ENCODE measurements at regions not wholly inside any gene's neighbourhood (a gene's known extent, or its start where the extent isn't known, plus 50 kb on each side); places are given as distances from the start of the nearest gene placed in this dataset.

DNA sequence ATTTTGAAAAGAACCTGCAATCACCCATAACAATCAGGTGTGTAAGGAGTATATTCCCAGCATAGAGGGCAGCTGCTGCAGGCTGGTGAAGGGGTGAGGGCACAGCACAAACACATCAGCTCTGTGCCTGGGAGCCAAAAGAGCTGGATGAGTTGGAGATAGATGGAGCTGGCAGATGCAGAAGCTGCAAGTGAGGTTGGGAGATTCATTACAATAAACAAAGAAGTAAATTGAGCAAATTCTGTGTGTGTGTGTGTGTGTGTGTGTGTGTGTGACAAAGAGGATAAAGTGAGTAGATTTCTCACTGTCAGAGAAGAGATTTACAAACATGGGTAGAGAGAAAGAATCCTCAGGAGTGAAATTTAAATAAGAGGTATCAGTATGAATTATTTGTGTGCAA, 994.7 kb downstream of the EPHA3 start:
- TF ChIP-seq BACH1 (tag; IDR thresholded peaks at IDR 0.05) (no peak), YY1 (IDR thresholded peaks at IDR 0.05; ENCODE audit: borderline replicate concordance in 1 of 3, control insufficient read depth in 1 of 3, extremely low read depth in 1 of 3, insufficient read depth in 3 of 3, insufficient read length in 1 of 3, insufficient replicate concordance in 2 of 3, low read depth in 1 of 3, low read length in 2 of 3) (no peak), PRPF4 (IDR thresholded peaks at IDR 0.05; ENCODE audit: insufficient read depth, low read depth, low read length, poor library complexity, severe bottlenecking) (no peak), KLF6 (CRISPR knock-in tag; IDR thresholded peaks at IDR 0.05; ENCODE audit: borderline replicate concordance) (no peak), MAFK (IDR thresholded peaks at IDR 0.05; ENCODE audit: low read length) (no peak), HDAC2 (IDR thresholded peaks at IDR 0.05) (no peak), SMARCC2 (IDR thresholded peaks at IDR 0.05; ENCODE audit: low read depth) (no peak), PHF20 (IDR thresholded peaks at IDR 0.05; ENCODE audit: partially characterized antibody) (no peak), BCOR (IDR thresholded peaks at IDR 0.05) (no peak), FOSL1 (tag; conservative IDR thresholded peaks at IDR 0.05) (no peak)
- TF ChIP-seq, protein P1, sequence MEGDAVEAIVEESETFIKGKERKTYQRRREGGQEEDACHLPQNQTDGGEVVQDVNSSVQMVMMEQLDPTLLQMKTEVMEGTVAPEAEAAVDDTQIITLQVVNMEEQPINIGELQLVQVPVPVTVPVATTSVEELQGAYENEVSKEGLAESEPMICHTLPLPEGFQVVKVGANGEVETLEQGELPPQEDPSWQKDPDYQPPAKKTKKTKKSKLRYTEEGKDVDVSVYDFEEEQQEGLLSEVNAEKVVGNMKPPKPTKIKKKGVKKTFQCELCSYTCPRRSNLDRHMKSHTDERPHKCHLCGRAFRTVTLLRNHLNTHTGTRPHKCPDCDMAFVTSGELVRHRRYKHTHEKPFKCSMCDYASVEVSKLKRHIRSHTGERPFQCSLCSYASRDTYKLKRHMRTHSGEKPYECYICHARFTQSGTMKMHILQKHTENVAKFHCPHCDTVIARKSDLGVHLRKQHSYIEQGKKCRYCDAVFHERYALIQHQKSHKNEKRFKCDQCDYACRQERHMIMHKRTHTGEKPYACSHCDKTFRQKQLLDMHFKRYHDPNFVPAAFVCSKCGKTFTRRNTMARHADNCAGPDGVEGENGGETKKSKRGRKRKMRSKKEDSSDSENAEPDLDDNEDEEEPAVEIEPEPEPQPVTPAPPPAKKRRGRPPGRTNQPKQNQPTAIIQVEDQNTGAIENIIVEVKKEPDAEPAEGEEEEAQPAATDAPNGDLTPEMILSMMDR (IDR thresholded peaks at IDR 0.05 in 2 of 3, conservative IDR thresholded peaks at IDR 0.05 in 1 of 3; ENCODE audit: insufficient read depth in 2 of 3, low read depth in 1 of 3, low read length in 3 of 3) = no peak
- TF ChIP-seq, protein P2, sequence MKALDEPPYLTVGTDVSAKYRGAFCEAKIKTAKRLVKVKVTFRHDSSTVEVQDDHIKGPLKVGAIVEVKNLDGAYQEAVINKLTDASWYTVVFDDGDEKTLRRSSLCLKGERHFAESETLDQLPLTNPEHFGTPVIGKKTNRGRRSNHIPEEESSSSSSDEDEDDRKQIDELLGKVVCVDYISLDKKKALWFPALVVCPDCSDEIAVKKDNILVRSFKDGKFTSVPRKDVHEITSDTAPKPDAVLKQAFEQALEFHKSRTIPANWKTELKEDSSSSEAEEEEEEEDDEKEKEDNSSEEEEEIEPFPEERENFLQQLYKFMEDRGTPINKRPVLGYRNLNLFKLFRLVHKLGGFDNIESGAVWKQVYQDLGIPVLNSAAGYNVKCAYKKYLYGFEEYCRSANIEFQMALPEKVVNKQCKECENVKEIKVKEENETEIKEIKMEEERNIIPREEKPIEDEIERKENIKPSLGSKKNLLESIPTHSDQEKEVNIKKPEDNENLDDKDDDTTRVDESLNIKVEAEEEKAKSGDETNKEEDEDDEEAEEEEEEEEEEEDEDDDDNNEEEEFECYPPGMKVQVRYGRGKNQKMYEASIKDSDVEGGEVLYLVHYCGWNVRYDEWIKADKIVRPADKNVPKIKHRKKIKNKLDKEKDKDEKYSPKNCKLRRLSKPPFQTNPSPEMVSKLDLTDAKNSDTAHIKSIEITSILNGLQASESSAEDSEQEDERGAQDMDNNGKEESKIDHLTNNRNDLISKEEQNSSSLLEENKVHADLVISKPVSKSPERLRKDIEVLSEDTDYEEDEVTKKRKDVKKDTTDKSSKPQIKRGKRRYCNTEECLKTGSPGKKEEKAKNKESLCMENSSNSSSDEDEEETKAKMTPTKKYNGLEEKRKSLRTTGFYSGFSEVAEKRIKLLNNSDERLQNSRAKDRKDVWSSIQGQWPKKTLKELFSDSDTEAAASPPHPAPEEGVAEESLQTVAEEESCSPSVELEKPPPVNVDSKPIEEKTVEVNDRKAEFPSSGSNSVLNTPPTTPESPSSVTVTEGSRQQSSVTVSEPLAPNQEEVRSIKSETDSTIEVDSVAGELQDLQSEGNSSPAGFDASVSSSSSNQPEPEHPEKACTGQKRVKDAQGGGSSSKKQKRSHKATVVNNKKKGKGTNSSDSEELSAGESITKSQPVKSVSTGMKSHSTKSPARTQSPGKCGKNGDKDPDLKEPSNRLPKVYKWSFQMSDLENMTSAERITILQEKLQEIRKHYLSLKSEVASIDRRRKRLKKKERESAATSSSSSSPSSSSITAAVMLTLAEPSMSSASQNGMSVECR (CRISPR knock-in tag; IDR thresholded peaks at IDR 0.05) = no peak
